ENCODE measurements at regions not wholly inside any gene's neighbourhood (a gene's known extent, or its start where the extent isn't known, plus 50 kb on each side); places are given as distances from the start of the nearest gene placed in this dataset.

- TF ChIP-seq CTCF (IDR thresholded peaks at IDR 0.05 in 4 of 5, conservative IDR thresholded peaks at IDR 0.05 in 1 of 5) (no peak), POLR2A (IDR thresholded peaks at IDR 0.05) (no peak)
Observed at GRCh38 chr7:50178166-50178565, 85.1 kb upstream of the ZPBP start.
